H9 (cell line): ENCODE measurements at regions not wholly inside any gene's neighbourhood (a gene's known extent, or its start where the extent isn't known, plus 50 kb on each side); places are given as distances from the start of the nearest gene placed in this dataset.

ENCODE experiments used
- DNase-seq: peaks from one replicate; pipeline ENCODE4 v3.0.0-alpha.2; 2017
- H2AFZ ChIP-seq: one replicate; pipeline ENCODE4 v1.6.1; 2013; ENCODE audit warnings: mild to moderate bottlenecking, low read length, control low read depth, moderate library complexity
- H2AK5ac ChIP-seq: 2 replicates; pipeline ENCODE4 v1.6.1; 2013; ENCODE audit warnings: low read length, control low read depth, mixed read lengths; ENCODE audit not compliant: insufficient read length
- H2BK120ac ChIP-seq: one replicate; pipeline ENCODE4 v1.6.1; 2013; ENCODE audit warnings: low read depth, mild to moderate bottlenecking, low read length, control low read depth, inconsistent platforms; ENCODE audit not compliant: poor library complexity, severe bottlenecking
- H2BK12ac ChIP-seq: 2 replicates; pipeline ENCODE4 v1.6.1; 2013; ENCODE audit warnings: low read length, control low read depth, mixed read lengths, low read depth; ENCODE audit not compliant: insufficient read length
- H2BK15ac ChIP-seq: 2 replicates; pipeline ENCODE4 v1.6.1; 2013; ENCODE audit warnings: low read depth, low read length, control low read depth
- H2BK20ac ChIP-seq: one replicate; pipeline ENCODE4 v1.6.1; 2013; ENCODE audit warnings: low read depth, mild to moderate bottlenecking, low read length, control low read depth, inconsistent platforms; ENCODE audit not compliant: poor library complexity, severe bottlenecking
- H2BK5ac ChIP-seq: 2 replicates; pipeline ENCODE4 v1.6.1; 2013; ENCODE audit warnings: low read length, control low read depth, mixed read lengths; ENCODE audit not compliant: insufficient read length
- H3K14ac ChIP-seq: 2 replicates; pipeline ENCODE4 v1.6.1; 2013; ENCODE audit warnings: low read length, control low read depth; ENCODE audit not compliant: insufficient read depth
- H3K18ac ChIP-seq: 2 replicates; pipeline ENCODE4 v1.6.1; 2013; ENCODE audit warnings: low read depth, mild to moderate bottlenecking, mixed read lengths, low read length, control low read depth; ENCODE audit not compliant: insufficient read length
- H3K23ac ChIP-seq: 2 replicates; pipeline ENCODE4 v1.6.1; 2013; ENCODE audit warnings: low read length, control low read depth, mixed read lengths, low read depth; ENCODE audit not compliant: insufficient read length
- H3K23me2 ChIP-seq: 2 replicates; pipeline ENCODE4 v1.6.1; 2013; ENCODE audit warnings: low read depth, mild to moderate bottlenecking, mixed read lengths, low read length, control low read depth; ENCODE audit not compliant: insufficient read length, poor library complexity, severe bottlenecking
- H3K27ac ChIP-seq: 2 replicates; pipeline ENCODE4 v1.5.1; 2013; ENCODE audit warnings: low read length, control low read depth, mixed read lengths, low read depth; ENCODE audit not compliant: insufficient read length
- H3K27me3 ChIP-seq: 2 replicates; pipeline ENCODE4 v1.6.1; 2013; ENCODE audit warnings: low read length, control low read depth, inconsistent platforms; ENCODE audit not compliant: insufficient read depth
- H3K4ac ChIP-seq: 2 replicates; pipeline ENCODE4 v1.6.1; 2013; ENCODE audit warnings: low read depth, mild to moderate bottlenecking, control low read depth, inconsistent platforms, low read length, moderate library complexity
- H3K4me1 ChIP-seq: 2 replicates; pipeline ENCODE4 v1.6.1; 2013; ENCODE audit warnings: low read length, control low read depth, inconsistent platforms; ENCODE audit not compliant: insufficient read depth
- H3K4me2 ChIP-seq: 2 replicates; pipeline ENCODE4 v1.6.1; 2013; ENCODE audit warnings: low read length, control low read depth, mixed read lengths; ENCODE audit not compliant: insufficient read length, insufficient read depth
- H3K56ac ChIP-seq: 2 replicates; pipeline ENCODE4 v1.6.1; 2013; ENCODE audit warnings: low read depth, mild to moderate bottlenecking, mixed read lengths, low read length, control low read depth; ENCODE audit not compliant: insufficient read length
- H3K79me1 ChIP-seq: 2 replicates; pipeline ENCODE4 v1.6.1; 2013; ENCODE audit warnings: low read depth, mild to moderate bottlenecking, moderate library complexity, low read length, control low read depth, inconsistent platforms; ENCODE audit not compliant: insufficient read depth, poor library complexity, severe bottlenecking
- H3K79me2 ChIP-seq: 2 replicates; pipeline ENCODE4 v1.6.1; 2013; ENCODE audit warnings: low read length, control low read depth, inconsistent platforms; ENCODE audit not compliant: insufficient read depth
- H3K9ac ChIP-seq: 2 replicates; pipeline ENCODE4 v1.6.1; 2013; ENCODE audit warnings: low read length, control low read depth, mixed read lengths; ENCODE audit not compliant: insufficient read length; ENCODE audit errors: extremely low read depth
- H3K9me3 ChIP-seq: one replicate; pipeline ENCODE4 v1.6.1; 2013; ENCODE audit warnings: low read depth, low read length, inconsistent platforms; ENCODE audit not compliant: control insufficient read depth
- H3T11ph ChIP-seq: one replicate; pipeline ENCODE4 v1.6.1; 2013; ENCODE audit warnings: mild to moderate bottlenecking, low read length, control low read depth, inconsistent platforms
- H4K20me1 ChIP-seq: one replicate; pipeline ENCODE4 v1.6.1; 2013; ENCODE audit not compliant: control insufficient read depth, insufficient read length, insufficient read depth
- H4K5ac ChIP-seq: 2 replicates; pipeline ENCODE4 v1.6.1; 2013; ENCODE audit warnings: low read depth, mild to moderate bottlenecking, mixed read lengths, low read length, control low read depth; ENCODE audit not compliant: insufficient read length
- H4K8ac ChIP-seq: replicated peaks from 2 replicates; pipeline ENCODE4 v1.6.1; 2013; ENCODE audit warnings: low read length, control low read depth, mixed read lengths, low read depth; ENCODE audit not compliant: insufficient read length
- H4K91ac ChIP-seq: 2 replicates; pipeline ENCODE4 v1.6.1; 2013; ENCODE audit warnings: low read depth, mild to moderate bottlenecking, moderate library complexity, mixed read lengths, low read length, control low read depth; ENCODE audit not compliant: insufficient read length
- H3K27ac Mint-ChIP-seq, 3 experiments: 2 replicates in 2 of 3; 3 replicates in 1 of 3; pipeline ENCODE4 v1.8.0; 2020 to 2021; ENCODE audit warnings: mixed read lengths in 3 of 3, mild to moderate bottlenecking in 1 of 3, moderate library complexity in 1 of 3
- H3K27me3 Mint-ChIP-seq: 2 replicates; pipeline ENCODE4 v1.8.0; 2021; ENCODE audit warnings: low read depth, mild to moderate bottlenecking, moderate library complexity, mixed read lengths
- H3K36me3 Mint-ChIP-seq, 3 experiments: 2 replicates in 2 of 3; 3 replicates in 1 of 3; pipeline ENCODE4 v1.8.0; 2020 to 2021; ENCODE audit warnings: low read depth in 3 of 3, mixed read lengths in 3 of 3; ENCODE audit not compliant: insufficient read depth in 1 of 3
- H3K4me1 Mint-ChIP-seq, 2 experiments: 2 replicates each; pipeline ENCODE4 v1.8.0; 2020; ENCODE audit warnings: mixed read lengths in 2 of 2
- H3K4me3 Mint-ChIP-seq, 2 experiments: 2 replicates in 1 of 2; 3 replicates in 1 of 2; pipeline ENCODE4 v1.8.0; 2020 to 2021; ENCODE audit warnings: mild to moderate bottlenecking in 2 of 2, mixed read lengths in 2 of 2, moderate library complexity in 1 of 2
- H3K9me3 Mint-ChIP-seq, 2 experiments: 2 replicates in 1 of 2; 3 replicates in 1 of 2; pipeline ENCODE4 v1.8.0; 2020; ENCODE audit warnings: mild to moderate bottlenecking in 2 of 2, mixed read lengths in 2 of 2, moderate library complexity in 1 of 2
- CTCF ChIP-seq: fragments of 200-600 bp; sonication (generic); conservative IDR thresholded peaks from 3 replicates; pipeline ENCODE4 v1.8.0; 2021; ENCODE audit warnings: antibody characterized with exemption, mild to moderate bottlenecking
- WGBS: extraction: QIAGEN DNeasy Blood & Tissue Kit; methylation state at CpG from one replicate; pipeline ENCODE4 v1.1.7; 2013; ENCODE audit warnings: missing lambda C conversion rate, low lambda C conversion rate, mixed read lengths; ENCODE audit not compliant: insufficient read length; ENCODE audit errors: extremely low coverage; 5-methylcytosine and 5-hydroxymethylcytosine counted together

- Histone ChIP-seq H4K8ac (no peak overlapping the region), H2BK12ac (no peak overlapping the region), H2BK15ac (no peak overlapping the region), H3K9me3 (no peaks in the 10 kb centered on the region), H4K20me1 (no peaks in the 10 kb centered on the region), H3K27ac (no peak overlapping the region), H3K4me1 (no peaks in the 10 kb centered on the region), H3T11ph (no peak overlapping the region), H2AK5ac (no peak overlapping the region), H2BK5ac (no peak overlapping the region), H3K56ac (no peak overlapping the region), H3K79me2 (no peaks in the 10 kb centered on the region), H3K27me3 (no peaks in the 10 kb centered on the region), H3K18ac (no peak overlapping the region), H3K4me2 (no peak overlapping the region), H2AFZ (no peak overlapping the region), H3K79me1 (no peaks in the 10 kb centered on the region), H3K23ac (no peak overlapping the region), H4K91ac (no peak overlapping the region), H3K23me2 (no peaks in the 10 kb centered on the region), H3K9ac (no peak overlapping the region), H4K5ac (no peak overlapping the region), H3K14ac (no peak overlapping the region), H2BK20ac (no peak overlapping the region), H3K4ac (no peak overlapping the region), H2BK120ac (no peak overlapping the region)
- Mint-ChIP-seq H3K27ac (no peak overlapping the region), H3K9me3 (peaks cover 5 to 6% of the 10 kb centered on the region in 2 experiments; a peak in 3 of 5 replicates), H3K27me3 (peaks cover 4% of the 10 kb centered on the region; the same call in 1 of the 2 replicates), H3K4me3 (no peak overlapping the region), H3K36me3 (peaks cover 0 to 7% (median 0%) of the 10 kb centered on the region in 3 experiments; a peak in 1 of 7 replicates), H3K4me1 (no peaks in the 10 kb centered on the region)
- DNase-seq, result no peak
- no peak for TF ChIP-seq CTCF
- no CpG with 5 or more reads among the region's 8 CpGs for WGBS
Observed at GRCh38 chr10:44749151-44749550, 162.0 kb upstream of the TMEM72 start.
